HepG2 (cell line): ENCODE measurements at regions not wholly inside any gene's neighbourhood (a gene's known extent, or its start where the extent isn't known, plus 50 kb on each side); places are given as distances from the start of the nearest gene placed in this dataset.

ENCODE experiments used
- ATAC-seq: fragments of 200-7000 bp; cut with Tn5 transposase; 3 replicates; pipeline ENCODE4 v1.9.1; 2020; ENCODE audit warnings: mild to moderate bottlenecking, moderate library complexity
- BruUV-seq: library from RNA; stranded (reverse); fragments of 400-500 nt; replicated peaks from 2 replicates; lab custom pipeline; 2021; lab: Mats Ljungman, UMichigan
- CTCF ChIA-PET: fragments of 300-600 bp; formaldehyde crosslinking; extraction: SDS; loops from one replicate; lab custom pipeline; 2021; ENCODE audit warnings: low total read pairs, inconsistent platforms, low intra/inter-chr PET ratio; lab: Yijun Ruan, JAX
- POLR2A ChIA-PET: fragments of 350-600 bp; sonication (Branson Sonifier 250); formaldehyde crosslinking; loops from one replicate; lab custom pipeline; 2020; ENCODE audit warnings: antibody characterized with exemption, inconsistent platforms; lab: Yijun Ruan, JAX
- DNase-seq: peaks from one replicate; pipeline ENCODE4 v3.0.0-alpha.2; 2015; ENCODE audit warnings: low spot score
- FAIRE-seq: peaks from 3 replicates; lab custom pipeline; 2011; peaks lifted over from hg19 to GRCh38; lab: Jason Lieb, UNC
- H2AFZ ChIP-seq: one replicate; pipeline ENCODE4 v1.6.1; 2011; ENCODE audit warnings: low read length, inconsistent platforms
- H3K27ac ChIP-seq: fragments of 300-600 bp; 3 replicates; pipeline ENCODE4 v1.8.0; 2011; ENCODE audit warnings: mixed run types, mild to moderate bottlenecking, mixed read lengths, low read length, inconsistent platforms; ENCODE audit not compliant: insufficient read depth; ENCODE audit errors: extremely low read length
- H3K27me3 ChIP-seq, 2 experiments: fragments of 200-600 bp in 1 of 2; 2 replicates in 1 of 2; 3 replicates in 1 of 2; pipeline versions ENCODE4 v1.6.0 to v1.8.0; 2011; ENCODE audit warnings: low read length in 2 of 2, mild to moderate bottlenecking in 2 of 2, moderate library complexity in 2 of 2, inconsistent platforms in 1 of 2; ENCODE audit not compliant: insufficient read depth in 2 of 2, control insufficient read depth in 1 of 2
- H3K36me3 ChIP-seq, 2 experiments: fragments of 200-600 bp in 1 of 2; replicated peaks in 1 of 2; 2 replicates in 1 of 2; 3 replicates in 1 of 2; pipeline versions ENCODE4 v1.5.1 to v1.8.0; 2011; ENCODE audit warnings: low read length in 2 of 2, inconsistent platforms in 1 of 2; ENCODE audit not compliant: insufficient read depth in 2 of 2, control insufficient read depth in 1 of 2
- H3K4me1 ChIP-seq: 2 replicates; pipeline ENCODE4 v1.5.1; 2012; ENCODE audit warnings: low read length, inconsistent platforms; ENCODE audit not compliant: insufficient read depth
- H3K4me2 ChIP-seq: 2 replicates; pipeline ENCODE4 v1.6.0; 2011; ENCODE audit warnings: low read depth, low read length, inconsistent platforms
- H3K4me3 ChIP-seq, 3 experiments: fragments of 200-600 bp in 1 of 3; sonication (generic), shearing (Covaris generic) in 1 of 3; replicated peaks in 1 of 3; 2 replicates each; pipeline ENCODE4 v1.5.1; 2011 to 2016; ENCODE audit warnings: low read length in 3 of 3, inconsistent platforms in 2 of 3, low read depth in 2 of 3, mild to moderate bottlenecking in 2 of 3, control low read depth in 1 of 3, mixed read lengths in 1 of 3; ENCODE audit not compliant: insufficient read depth in 1 of 3
- H3K79me2 ChIP-seq: one replicate; pipeline ENCODE4 v1.6.1; 2011; ENCODE audit warnings: low read length, inconsistent platforms; ENCODE audit not compliant: insufficient read depth
- H3K9ac ChIP-seq: 2 replicates; pipeline ENCODE4 v1.6.0; 2011; ENCODE audit warnings: mild to moderate bottlenecking, low read depth, low read length, inconsistent platforms; ENCODE audit not compliant: insufficient read depth
- H3K9me3 ChIP-seq: 2 replicates; pipeline ENCODE4 v1.5.1; 2012; ENCODE audit warnings: mild to moderate bottlenecking, low read length
- H4K20me1 ChIP-seq: 2 replicates; pipeline ENCODE4 v1.6.0; 2011; ENCODE audit warnings: inconsistent platforms, mild to moderate bottlenecking, low read length, moderate library complexity; ENCODE audit not compliant: insufficient read depth
- AKAP8 ChIP-seq: sonication (generic); formaldehyde crosslinking; IDR thresholded peaks from 2 replicates; pipeline ENCODE4 v1.5.1; 2020; ENCODE audit warnings: mild to moderate bottlenecking, missing genetic modification reagents
- ATF7-NPFF ChIP-seq: sonication (generic); formaldehyde crosslinking; IDR thresholded peaks from 2 replicates; pipeline ENCODE4 v1.8.1; 2023; ENCODE audit warnings: mild to moderate bottlenecking, low read depth, missing genetic modification reagents, moderate library complexity
- CREM ChIP-seq, 2 experiments: sonication (generic) in 1 of 2; formaldehyde crosslinking in 1 of 2; IDR thresholded peaks; 2 replicates each; pipeline versions ENCODE4 v1.4.0 to v1.6.1; 2016 to 2020; ENCODE audit warnings: antibody characterized with exemption in 1 of 2, mild to moderate bottlenecking in 1 of 2, missing genetic modification reagents in 1 of 2
- DNMT1 ChIP-seq: sonication (generic); formaldehyde crosslinking; IDR thresholded peaks from 2 replicates; pipeline ENCODE4 v1.5.1; 2020; ENCODE audit warnings: mild to moderate bottlenecking, missing genetic modification reagents
- HIVEP1 ChIP-seq: sonication (generic); formaldehyde crosslinking; IDR thresholded peaks from 2 replicates; pipeline ENCODE4 v1.4.0; 2020; ENCODE audit warnings: mild to moderate bottlenecking, missing genetic modification reagents
- HMGA1 ChIP-seq: sonication (generic); formaldehyde crosslinking; conservative IDR thresholded peaks from 2 replicates; pipeline ENCODE4 v1.4.0; 2020; ENCODE audit warnings: missing genetic modification reagents
- HNRNPLL ChIP-seq: fragments of 200-400 bp; formaldehyde crosslinking; IDR thresholded peaks from 2 replicates; pipeline ENCODE4 v1.6.1; 2017; ENCODE audit warnings: mild to moderate bottlenecking, low read depth, low read length; ENCODE audit not compliant: poor library complexity, severe bottlenecking
- MAF1 ChIP-seq: sonication (generic); formaldehyde crosslinking; IDR thresholded peaks from 2 replicates; pipeline ENCODE4 v1.5.0; 2020; ENCODE audit warnings: missing genetic modification reagents, borderline replicate concordance
- NFKBIZ ChIP-seq: IDR thresholded peaks from 2 replicates; pipeline ENCODE4 v1.6.1; 2018; ENCODE audit warnings: missing genetic modification reagents, missing compliant biosample characterization
- RAD51 ChIP-seq: fragments of 450-650 bp; IDR thresholded peaks from 2 replicates; pipeline ENCODE4 v1.6.1; 2016; ENCODE audit warnings: borderline replicate concordance
- RORA ChIP-seq: sonication (generic); formaldehyde crosslinking; IDR thresholded peaks from 2 replicates; pipeline ENCODE4 v1.5.0; 2020; ENCODE audit warnings: mild to moderate bottlenecking, missing genetic modification reagents, moderate library complexity
- THYN1 ChIP-seq: sonication (generic); formaldehyde crosslinking; IDR thresholded peaks from 2 replicates; pipeline ENCODE4 v1.8.1; 2023; ENCODE audit warnings: low read depth, mild to moderate bottlenecking, moderate library complexity, missing genetic modification reagents, borderline replicate concordance
- ZFYVE20 ChIP-seq: sonication (generic); formaldehyde crosslinking; IDR thresholded peaks from 2 replicates; pipeline ENCODE4 v1.8.0; 2023; ENCODE audit warnings: low read depth, mild to moderate bottlenecking, moderate library complexity, missing genetic modification reagents, borderline replicate concordance
- ZNF605 ChIP-seq: sonication (generic); formaldehyde crosslinking; IDR thresholded peaks from 2 replicates; pipeline ENCODE4 v1.8.0; 2022; ENCODE audit warnings: mild to moderate bottlenecking, missing genetic modification reagents
- ZNF737 ChIP-seq: sonication (generic); formaldehyde crosslinking; IDR thresholded peaks from 2 replicates; pipeline ENCODE4 v1.5.0; 2020; ENCODE audit warnings: missing genetic modification reagents, mild to moderate bottlenecking, borderline replicate concordance
- WGBS: methylation state at CpG from one replicate; pipeline ENCODE4 v1.1.6; 2017; ENCODE audit warnings: low lambda C conversion rate; 5-methylcytosine and 5-hydroxymethylcytosine counted together
- in situ Hi-C: cut with HindIII; loops from 2 replicates; pipeline ENCODE4 v1.10.0; 2017; ENCODE audit warnings: low pct_unique_long_range_greater_than_20kb; ENCODE audit not compliant: extremely low pct_ligation_motif_present
- intact Hi-C: fragments of 100-400 bp; cut with micrococcal nuclease; formaldehyde crosslinking; loops from one replicate; pipeline ENCODE4 v1.10.0; 2022; ENCODE audit not compliant: unreplicated experiment
- TF ChIP-seq, protein P1 (sequence below): sonication (generic); formaldehyde crosslinking; IDR thresholded peaks from 2 replicates; pipeline ENCODE4 v1.4.0; 2020; ENCODE audit warnings: missing genetic modification reagents, mild to moderate bottlenecking, borderline replicate concordance

GRCh38 chr6:22401206-22401605 lies 104.4 kb upstream of the PRL start:
- in situ Hi-C loops (no loop called here), intact Hi-C loops (no loop called here)
- DNase-seq (no peak), FAIRE-seq (no peak), ATAC-seq (no peak)
- Histone ChIP-seq H3K79me2 (no peaks in the 10 kb centered on the region), H3K27me3 (no peaks in the 10 kb centered on the region), H3K36me3 (no peaks in the 10 kb centered on the region), H3K4me1 (no peaks in the 10 kb centered on the region), H2AFZ (no peak overlapping the region), H3K4me3 (no peak overlapping the region), H4K20me1 (no peaks in the 10 kb centered on the region), H3K4me2 (no peak overlapping the region), H3K27ac (no peak overlapping the region), H3K9ac (no peak overlapping the region), H3K9me3 (peaks cover 79% of the 10 kb centered on the region)
- 4% methylated on average over 1 of the region's 1 CpG for WGBS
- ChIA-PET POLR2A (no interaction called here), CTCF (no interaction called here)
- BruUV-seq = no TSS peak
- TF ChIP-seq HIVEP1 (CRISPR knock-in tag) (no peak), HMGA1 (CRISPR knock-in tag) (no peak), AKAP8 (CRISPR knock-in tag) (no peak), CREM (IDR thresholded peaks at IDR 0.05) (no peak), CREM (CRISPR knock-in tag; IDR thresholded peaks at IDR 0.05) (no peak), RORA (CRISPR knock-in tag) (no peak), ATF7-NPFF (no peak), NFKBIZ (CRISPR knock-in tag) (no peak), ZNF737 (CRISPR knock-in tag) (no peak), THYN1 (CRISPR knock-in tag) (no peak), HNRNPLL (no peak), ZFYVE20 (no peak), ZNF605 (CRISPR knock-in tag) (no peak), MAF1 (CRISPR knock-in tag) (no peak), DNMT1 (CRISPR knock-in tag) (no peak), RAD51 (no peak)
- TF ChIP-seq, protein P1, sequence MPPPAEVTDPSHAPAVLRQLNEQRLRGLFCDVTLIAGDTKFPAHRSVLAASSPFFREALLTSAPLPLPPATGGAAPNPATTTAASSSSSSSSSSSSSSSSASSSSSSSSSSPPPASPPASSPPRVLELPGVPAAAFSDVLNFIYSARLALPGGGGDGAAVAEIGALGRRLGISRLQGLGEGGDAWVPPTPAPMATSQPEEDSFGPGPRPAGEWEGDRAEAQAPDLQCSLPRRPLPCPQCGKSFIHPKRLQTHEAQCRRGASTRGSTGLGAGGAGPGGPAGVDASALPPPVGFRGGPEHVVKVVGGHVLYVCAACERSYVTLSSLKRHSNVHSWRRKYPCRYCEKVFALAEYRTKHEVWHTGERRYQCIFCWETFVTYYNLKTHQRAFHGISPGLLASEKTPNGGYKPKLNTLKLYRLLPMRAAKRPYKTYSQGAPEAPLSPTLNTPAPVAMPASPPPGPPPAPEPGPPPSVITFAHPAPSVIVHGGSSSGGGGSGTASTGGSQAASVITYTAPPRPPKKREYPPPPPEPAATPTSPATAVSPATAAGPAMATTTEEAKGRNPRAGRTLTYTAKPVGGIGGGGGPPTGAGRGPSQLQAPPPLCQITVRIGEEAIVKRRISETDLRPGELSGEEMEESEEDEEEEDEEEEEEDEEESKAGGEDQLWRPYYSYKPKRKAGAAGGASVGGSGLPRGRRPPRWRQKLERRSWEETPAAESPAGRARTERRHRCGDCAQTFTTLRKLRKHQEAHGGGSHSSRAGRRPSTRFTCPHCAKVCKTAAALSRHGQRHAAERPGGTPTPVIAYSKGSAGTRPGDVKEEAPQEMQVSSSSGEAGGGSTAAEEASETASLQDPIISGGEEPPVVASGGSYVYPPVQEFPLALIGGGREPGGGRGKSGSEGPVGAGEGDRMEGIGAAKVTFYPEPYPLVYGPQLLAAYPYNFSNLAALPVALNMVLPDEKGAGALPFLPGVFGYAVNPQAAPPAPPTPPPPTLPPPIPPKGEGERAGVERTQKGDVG = no peak
